Peyer's patch (tissue), 4 donors: ENCODE measurements at regions not wholly inside any gene's neighbourhood (a gene's known extent, or its start where the extent isn't known, plus 50 kb on each side); places are given as distances from the start of the nearest gene placed in this dataset.

ENCODE experiments used
- DNase-seq, 3 donors: peaks; one replicate each; pipeline ENCODE4 v3.0.0-alpha.2; 2017 to 2019
- H3K27ac ChIP-seq, 4 donors: fragments of 200-600 bp; sonication (generic); one replicate each; pipeline ENCODE4 v1.5.1; 2016 to 2019
- H3K27me3 ChIP-seq, 2 donors: fragments of 200-600 bp; sonication (generic); one replicate each; pipeline ENCODE4 v1.5.1; 2019
- H3K36me3 ChIP-seq, 3 donors: fragments of 200-600 bp; sonication (generic); one replicate each; pipeline ENCODE4 v1.5.1; 2016 to 2019
- H3K4me1 ChIP-seq, 4 donors: fragments of 200-600 bp; sonication (generic); one replicate each; pipeline ENCODE4 v1.5.1; 2016 to 2019
- H3K4me3 ChIP-seq, 4 donors: fragments of 200-600 bp; sonication (generic); 1 replicate in 3 of 4; 2 replicates in 1 of 4; pipeline ENCODE4 v1.5.1; 2016 to 2019; ENCODE audit warnings: mild to moderate bottlenecking in 1 of 4
- H3K9me3 ChIP-seq, 4 donors: fragments of 200-600 bp; sonication (generic); one replicate each; pipeline ENCODE4 v1.5.1; 2016 to 2019; ENCODE audit warnings: mild to moderate bottlenecking in 1 of 4
- CTCF ChIP-seq, 6 experiments: fragments of 450-650 bp in 4 of 6; fragments of 200-600 bp in 2 of 6; sonication (generic) in 1 of 6; IDR thresholded peaks; one replicate each; pipeline ENCODE4 v1.5.1; 2017 to 2019; ENCODE audit warnings: antibody characterized with exemption in 6 of 6, mild to moderate bottlenecking in 3 of 6, moderate library complexity in 1 of 6
- POLR2A ChIP-seq, 2 donors: fragments of 450-650 bp; IDR thresholded peaks; one replicate each; pipeline ENCODE4 v1.5.1; 2017; ENCODE audit warnings: antibody characterized with exemption in 2 of 2, mild to moderate bottlenecking in 2 of 2, moderate library complexity in 2 of 2

- Histone ChIP-seq H3K4me1 (no peaks in the 10 kb centered on the region), H3K27ac (no peak overlapping the region), H3K27me3 (no peaks in the 10 kb centered on the region), H3K36me3 (no peaks in the 10 kb centered on the region), H3K9me3 (no peaks in the 10 kb centered on the region), H3K4me3 (no peak overlapping the region)
- TF ChIP-seq POLR2A (IDR thresholded peaks at IDR 0.05) (no peak), CTCF (IDR thresholded peaks at IDR 0.05) (no peak)
- DNase-seq, result no peak
Measured at GRCh38 chrX:6472652-6473342, 62.1 kb downstream of the VCX3A start.

GRCh38 chrX:6468706-6469105, 66.2 kb downstream of the VCX3A start:
- no peaks in the 10 kb centered on the region for H3K36me3 ChIP-seq
- no peaks in the 10 kb centered on the region for H3K27me3 ChIP-seq
- TF ChIP-seq POLR2A (IDR thresholded peaks at IDR 0.05) (no peak), CTCF (IDR thresholded peaks at IDR 0.05) (no peak)
- DNase-seq, result no peak
- H3K4me3 ChIP-seq, result no peak overlapping the region
- no peaks in the 10 kb centered on the region for H3K4me1 ChIP-seq
- no peaks in the 10 kb centered on the region for H3K9me3 ChIP-seq
- H3K27ac ChIP-seq, result no peak overlapping the region

GRCh38 chrX:6465756-6466155, 69.2 kb downstream of the VCX3A start:
- H3K27me3 ChIP-seq, result no peaks in the 10 kb centered on the region
- no peaks in the 10 kb centered on the region for H3K9me3 ChIP-seq
- DNase-seq, result no peak
- H3K4me1 ChIP-seq, result no peaks in the 10 kb centered on the region
- no peak overlapping the region for H3K4me3 ChIP-seq
- no peak overlapping the region for H3K27ac ChIP-seq
- no peaks in the 10 kb centered on the region for H3K36me3 ChIP-seq
- TF ChIP-seq POLR2A (IDR thresholded peaks at IDR 0.05) (no peak), CTCF (IDR thresholded peaks at IDR 0.05) (no peak)

- Histone ChIP-seq H3K4me3 (no peak overlapping the region), H3K27ac (no peak overlapping the region), H3K36me3 (no peaks in the 10 kb centered on the region), H3K27me3 (no peaks in the 10 kb centered on the region), H3K9me3 (no peaks in the 10 kb centered on the region), H3K4me1 (no peaks in the 10 kb centered on the region)
- no peak for DNase-seq
- TF ChIP-seq POLR2A (IDR thresholded peaks at IDR 0.05), result no peak
- TF ChIP-seq CTCF (IDR thresholded peaks at IDR 0.05), result no peak
Measured at GRCh38 chrX:6464726-6465125, 70.2 kb downstream of the VCX3A start.

- Histone ChIP-seq H3K27ac (no peak overlapping the region), H3K36me3 (no peaks in the 10 kb centered on the region), H3K4me1 (no peaks in the 10 kb centered on the region), H3K9me3 (no peaks in the 10 kb centered on the region), H3K27me3 (no peaks in the 10 kb centered on the region), H3K4me3 (no peak overlapping the region)
- DNase-seq, result no peak
- TF ChIP-seq POLR2A (IDR thresholded peaks at IDR 0.05) (no peak), CTCF (IDR thresholded peaks at IDR 0.05) (no peak)
Measured at GRCh38 chrX:6460893-6461490, 73.9 kb downstream of the VCX3A start.
